GM12878 (cell line): ENCODE measurements at regions not wholly inside any gene's neighbourhood (a gene's known extent, or its start where the extent isn't known, plus 50 kb on each side); places are given as distances from the start of the nearest gene placed in this dataset.

Experiments used
- ATAC-seq: fragments of 200-7000 bp; cut with Tn5 transposase; 3 replicates; pipeline ENCODE4 v1.9.1; 2020; ENCODE audit warnings: mild to moderate bottlenecking, moderate library complexity
- BruUV-seq: library from RNA; stranded (reverse); fragments of 400-500 nt; replicated peaks from 2 replicates; lab custom pipeline; 2021; lab: Mats Ljungman, UMichigan
- CTCF ChIA-PET: fragments of 300-600 bp; sonication (Branson Sonifier 250); formaldehyde crosslinking; extraction: SDS; loops from one replicate; lab custom pipeline; 2021; ENCODE audit warnings: inconsistent platforms; lab: Yijun Ruan, JAX
- POLR2A ChIA-PET: fragments of 350-600 bp; formaldehyde crosslinking; extraction: SDS; loops from one replicate; lab custom pipeline; 2021; ENCODE audit warnings: inconsistent platforms; lab: Charles Lee
- RAD21 ChIA-PET: fragments of 300-600 bp; sonication (Branson Sonifier 250); formaldehyde crosslinking; loops from one replicate; lab custom pipeline; 2023; ENCODE audit warnings: antibody characterized with exemption; ENCODE audit not compliant: unreplicated experiment; lab: Charles Lee
- SMC1A ChIA-PET: fragments of 300-600 bp; sonication (Branson Sonifier 250); formaldehyde crosslinking; loops from one replicate; lab custom pipeline; 2023; ENCODE audit not compliant: unreplicated experiment, uncharacterized antibody; lab: Charles Lee
- DNase-seq: peaks from one replicate; pipeline ENCODE4 v3.0.0-alpha.2; 2011; ENCODE audit warnings: low read depth, low spot score
- FAIRE-seq: peaks from 3 replicates; lab custom pipeline; 2011; peaks lifted over from hg19 to GRCh38; lab: Jason Lieb, UNC
- H2AFZ ChIP-seq: 2 replicates; pipeline ENCODE4 v1.6.0; 2011; ENCODE audit warnings: low read depth, low read length, control low read depth; ENCODE audit not compliant: control insufficient read depth
- H3K27ac ChIP-seq: 2 replicates; pipeline ENCODE4 v1.5.1; 2011; ENCODE audit warnings: control low read depth; ENCODE audit not compliant: control insufficient read depth, insufficient read depth
- H3K27me3 ChIP-seq, 2 experiments: replicated peaks in 1 of 2; 2 replicates each; pipeline versions ENCODE4 v1.6.0 to v1.6.1; 2011; ENCODE audit warnings: low read length in 1 of 2; ENCODE audit not compliant: control insufficient read depth in 2 of 2, insufficient read depth in 2 of 2
- H3K36me3 ChIP-seq, 2 experiments: 2 replicates each; pipeline ENCODE4 v1.5.1; 2011; ENCODE audit warnings: low read length in 1 of 2; ENCODE audit not compliant: control insufficient read depth in 2 of 2, insufficient read depth in 2 of 2
- H3K4me1 ChIP-seq: 2 replicates; pipeline ENCODE4 v1.6.1; 2011; ENCODE audit warnings: mild to moderate bottlenecking, low read length, moderate library complexity, mixed read lengths; ENCODE audit not compliant: control insufficient read depth, insufficient read depth
- H3K4me2 ChIP-seq: 2 replicates; pipeline ENCODE4 v1.6.0; 2011; ENCODE audit warnings: control low read depth; ENCODE audit not compliant: control insufficient read depth, insufficient read depth
- H3K4me3 ChIP-seq: fragments of 200-600 bp; sonication (generic); 2 replicates; pipeline ENCODE4 v1.5.1; 2016
- H3K79me2 ChIP-seq: 2 replicates; pipeline ENCODE4 v1.6.0; 2011; ENCODE audit warnings: low read length; ENCODE audit not compliant: control insufficient read depth, insufficient read depth
- H3K9ac ChIP-seq: 2 replicates; pipeline ENCODE4 v1.8.0; 2011; ENCODE audit warnings: low read length, control low read depth, mixed read lengths; ENCODE audit not compliant: control insufficient read depth, insufficient read depth
- H3K9me3 ChIP-seq: replicated peaks from 3 replicates; pipeline ENCODE4 v1.5.1; 2011; ENCODE audit warnings: mild to moderate bottlenecking, low read length; ENCODE audit not compliant: control insufficient read depth, insufficient read depth
- H4K20me1 ChIP-seq: 2 replicates; pipeline ENCODE4 v1.6.0; 2011; ENCODE audit not compliant: control insufficient read depth, insufficient read depth
- ASH2L ChIP-seq: fragments of 300-600, 200-600 bp; sonication (generic); IDR thresholded peaks from 2 replicates; pipeline ENCODE4 v1.6.1; 2017; ENCODE audit warnings: low read depth, mild to moderate bottlenecking, borderline replicate concordance
- BCL11A ChIP-seq: IDR thresholded peaks from 2 replicates; pipeline ENCODE4 v1.6.1; 2011; ENCODE audit warnings: low read depth, low read length
- BCLAF1 ChIP-seq: fragments of 450-650 bp; IDR thresholded peaks from 2 replicates; pipeline ENCODE4 v1.6.1; 2017; ENCODE audit warnings: antibody characterized with exemption, mild to moderate bottlenecking, moderate library complexity
- CHD2 ChIP-seq: IDR thresholded peaks from 2 replicates; pipeline ENCODE4 v1.6.1; 2011; ENCODE audit warnings: low read depth, low read length, improper control_type of control experiment, borderline replicate concordance
- EGR1 ChIP-seq, 2 experiments: IDR thresholded peaks; 1 replicate in 1 of 2; 2 replicates in 1 of 2; pipeline ENCODE4 v1.6.1; 2011 to 2012; ENCODE audit warnings: low read depth in 2 of 2, low read length in 2 of 2, borderline replicate concordance in 1 of 2, mild to moderate bottlenecking in 1 of 2, moderate library complexity in 1 of 2
- FOXK2 ChIP-seq: fragments of 450-650 bp; IDR thresholded peaks from 2 replicates; pipeline ENCODE4 v1.6.1; 2017; ENCODE audit warnings: mild to moderate bottlenecking, moderate library complexity
- IKZF2 ChIP-seq, 2 experiments: fragments of 450-650 bp; IDR thresholded peaks; 2 replicates each; pipeline ENCODE4 v1.6.1; 2017; ENCODE audit warnings: mild to moderate bottlenecking in 2 of 2, moderate library complexity in 2 of 2
- JUND ChIP-seq: IDR thresholded peaks from 2 replicates; pipeline ENCODE4 v1.6.1; 2012; ENCODE audit warnings: low read depth, mild to moderate bottlenecking, low read length, improper control_type of control experiment, moderate library complexity
- MEF2B ChIP-seq: fragments of 450-650 bp; IDR thresholded peaks from 2 replicates; pipeline ENCODE4 v1.6.1; 2018; ENCODE audit warnings: mild to moderate bottlenecking, moderate library complexity; ENCODE audit not compliant: partially characterized antibody, poor library complexity, severe bottlenecking
- MYC ChIP-seq: IDR thresholded peaks from 2 replicates; pipeline ENCODE4 v1.6.1; 2011; ENCODE audit warnings: mild to moderate bottlenecking, low read length, moderate library complexity, inconsistent platforms; ENCODE audit not compliant: insufficient read depth, insufficient replicate concordance, insufficient read length, severe bottlenecking
- NR2C1 ChIP-seq: fragments of 450-650 bp; IDR thresholded peaks from 2 replicates; pipeline ENCODE4 v1.6.1; 2017; ENCODE audit warnings: antibody characterized with exemption, mild to moderate bottlenecking, moderate library complexity
- RB1 ChIP-seq: fragments of 450-650 bp; formaldehyde crosslinking; IDR thresholded peaks from 2 replicates; pipeline ENCODE4 v1.6.1; 2017; ENCODE audit warnings: mild to moderate bottlenecking, borderline replicate concordance
- STAT1 ChIP-seq: fragments of 450-650 bp; conservative IDR thresholded peaks from 2 replicates; pipeline ENCODE4 v1.6.1; 2014; ENCODE audit warnings: antibody characterized with exemption, mild to moderate bottlenecking
- SUPT20H ChIP-seq: IDR thresholded peaks from 2 replicates; pipeline ENCODE4 v1.6.1; 2011; ENCODE audit warnings: low read depth, mild to moderate bottlenecking, low read length, moderate library complexity, borderline replicate concordance; ENCODE audit not compliant: control insufficient read depth
- TAF1 ChIP-seq: IDR thresholded peaks from 2 replicates; pipeline ENCODE4 v1.6.1; 2011; ENCODE audit warnings: mild to moderate bottlenecking, low read depth, low read length, borderline replicate concordance
- TCF12 ChIP-seq: IDR thresholded peaks from 2 replicates; pipeline ENCODE4 v1.6.1; 2011; ENCODE audit warnings: low read depth, mild to moderate bottlenecking, low read length
- TCF3 ChIP-seq: IDR thresholded peaks from 2 replicates; pipeline ENCODE4 v1.6.1; 2012; ENCODE audit warnings: low read depth, mild to moderate bottlenecking, low read length, borderline replicate concordance; ENCODE audit not compliant: insufficient read depth
- ZBED1 ChIP-seq: IDR thresholded peaks from 2 replicates; pipeline ENCODE4 v1.6.1; 2016; ENCODE audit warnings: borderline replicate concordance
- WGBS: methylation state at CpG from one replicate; pipeline ENCODE4 v1.1.6; 2016; ENCODE audit warnings: low lambda C conversion rate; ENCODE audit not compliant: insufficient replicate concordance, insufficient coverage; ENCODE audit errors: missing lambda C conversion rate; 5-methylcytosine and 5-hydroxymethylcytosine counted together
- in situ Hi-C: fragments of 300-500 bp; cut with MboI; formaldehyde crosslinking; loops from 9 replicates; pipeline ENCODE4 v1.14.3; 2018; ENCODE audit warnings: mixed read lengths
- intact Hi-C: fragments of 100-400 bp; cut with micrococcal nuclease; formaldehyde crosslinking; loops from one replicate; pipeline ENCODE4 v1.14.2; 2022; ENCODE audit not compliant: unreplicated experiment

DNA sequence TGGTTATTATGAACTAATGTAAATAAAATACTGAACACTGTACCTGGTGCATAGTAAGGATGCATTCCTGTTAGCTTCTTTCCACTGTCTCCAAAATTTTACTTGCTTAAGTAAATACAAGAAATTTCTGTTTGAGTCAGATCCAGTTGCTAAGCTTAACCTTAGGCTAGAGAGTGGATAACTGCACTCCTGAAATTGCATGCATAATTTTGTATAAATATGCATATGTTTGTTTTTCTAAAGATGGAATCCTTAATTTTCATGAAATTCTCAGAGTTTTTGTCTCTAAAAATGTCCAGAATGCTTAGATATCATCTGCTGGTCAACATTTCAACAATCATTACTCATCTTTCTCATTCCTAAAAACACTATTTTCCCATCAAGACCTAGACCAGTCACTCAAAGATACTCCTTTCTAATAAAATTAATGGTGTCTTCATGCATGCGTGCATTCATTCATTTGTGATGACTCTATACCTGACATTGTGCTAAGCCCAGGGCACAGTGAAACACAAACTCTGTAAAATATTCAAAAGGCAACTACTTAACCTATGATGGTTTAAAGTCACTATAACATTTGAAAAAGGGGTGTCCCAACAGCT is 284.8 kb downstream of the SEC61B start (continued):
- TF ChIP-seq ZBED1 = no peak

GRCh38 chr9:99509065-99509745 is 287.1 kb downstream of the SEC61B start:
- RAD21 ChIA-PET = no interaction called here
- POLR2A ChIA-PET = interaction anchor here (1.1 kb wide), 1 partner anchor 20 kb away, joined by 3 read pairs; no protein-coding TSS in a partner anchor
- no peak overlapping the region for H2AFZ ChIP-seq
- H3K36me3 ChIP-seq = no peaks in the 10 kb centered on the region
- TF ChIP-seq SUPT20H = no peak
- no peak for TF ChIP-seq FOXK2
- TF ChIP-seq CHD2 = no peak
- no peak for TF ChIP-seq BCLAF1
- TF ChIP-seq TCF3 = no peak
- TF ChIP-seq NR2C1 = no peak
- TF ChIP-seq ASH2L = no peak
- TF ChIP-seq TCF12 = no peak
- no peak for TF ChIP-seq EGR1 (IDR thresholded peaks at IDR 0.05; ENCODE audit: borderline replicate concordance in 1 of 2, low read depth in 2 of 2, low read length in 2 of 2)
- no peak for TF ChIP-seq MEF2B
- TF ChIP-seq STAT1 = no peak
- no peak for TF ChIP-seq MYC
- no peak for TF ChIP-seq RB1
- TF ChIP-seq IKZF2 (IDR thresholded peaks at IDR 0.05) = no peak
- TF ChIP-seq JUND = no peak
- no peak for TF ChIP-seq BCL11A
- TF ChIP-seq TAF1 = no peak
- H3K4me3 ChIP-seq = no peak overlapping the region
- H3K27me3 ChIP-seq = no peaks in the 10 kb centered on the region
- in situ Hi-C loops = no loop called here
- no peak overlapping the region for H3K27ac ChIP-seq
- peaks cover 8% of the 10 kb centered on the region for H3K4me1 ChIP-seq
- H3K9me3 ChIP-seq = no peaks in the 10 kb centered on the region
- H3K4me2 ChIP-seq = no peak overlapping the region
- no peaks in the 10 kb centered on the region for H4K20me1 ChIP-seq
- 40% methylated on average over 9 of the region's 9 CpGs for WGBS
- ATAC-seq (no peak), FAIRE-seq (no peak), DNase-seq (no peak)
- H3K79me2 ChIP-seq = no peaks in the 10 kb centered on the region
- CTCF ChIA-PET = interaction anchor here (0.5 to 1.6 kb wide), 3 partner anchors 10 to 278 kb away, joined by 4 to 5 read pairs (median 4); no protein-coding TSS in a partner anchor
- no peak overlapping the region for H3K9ac ChIP-seq
- intact Hi-C loops = no loop called here
- BruUV-seq = no TSS peak
- SMC1A ChIA-PET = interaction anchor here (0.7 to 1.2 kb wide), 4 partner anchors 12 to 220 kb away, joined by 3 to 4 read pairs (median 3); no protein-coding TSS in a partner anchor
